Ishikawa (cell line): ENCODE measurements at regions not wholly inside any gene's neighbourhood (a gene's known extent, or its start where the extent isn't known, plus 50 kb on each side); places are given as distances from the start of the nearest gene placed in this dataset.

Source experiments
- EP300 ChIP-seq: IDR thresholded peaks from 2 replicates; pipeline ENCODE4 v1.6.1; 2012; ENCODE audit warnings: borderline replicate concordance
- TAF1 ChIP-seq: IDR thresholded peaks from 2 replicates; pipeline ENCODE4 v1.6.1; 2012; ENCODE audit warnings: low read depth, mild to moderate bottlenecking
- TEAD4 ChIP-seq: IDR thresholded peaks from 2 replicates; pipeline ENCODE4 v1.6.1; 2012
- ZBTB7A ChIP-seq: IDR thresholded peaks from 2 replicates; pipeline ENCODE4 v1.6.1; 2012; ENCODE audit warnings: low read depth

DNA sequence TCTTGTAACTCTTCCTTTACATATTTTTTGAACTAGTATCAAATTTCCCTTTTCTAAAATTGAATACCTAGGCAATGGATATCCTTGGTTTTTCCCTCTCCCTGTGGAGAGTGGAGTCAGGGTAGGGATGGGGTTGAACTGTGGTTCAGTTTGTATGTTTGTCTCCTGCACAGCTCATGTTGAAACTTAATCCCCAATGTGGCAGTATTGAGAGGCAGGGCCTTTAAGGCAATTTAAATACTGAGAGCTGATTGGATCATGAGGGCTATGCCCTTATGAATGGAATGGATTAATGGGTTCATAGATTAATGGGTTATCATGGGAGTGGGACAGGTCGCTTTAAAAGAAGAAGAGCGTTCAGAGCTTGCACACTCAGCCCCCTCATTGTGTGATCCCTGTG lies 127.2 kb upstream of the RGS6 start:
- no peak for TF ChIP-seq EP300
- TF ChIP-seq ZBTB7A: no peak
- TF ChIP-seq TEAD4: no peak
- TF ChIP-seq TAF1: no peak
